HG02884 (cell line): ENCODE measurements at regions not wholly inside any gene's neighbourhood (a gene's known extent, or its start where the extent isn't known, plus 50 kb on each side); places are given as distances from the start of the nearest gene placed in this dataset.

Experiments
- ATAC-seq: cut with Tn5 transposase; IDR thresholded peaks from one replicate; pipeline ENCODE4 v1.9.1; 2021; ENCODE audit warnings: mild to moderate bottlenecking, moderate library complexity; ENCODE audit not compliant: unreplicated experiment

DNA sequence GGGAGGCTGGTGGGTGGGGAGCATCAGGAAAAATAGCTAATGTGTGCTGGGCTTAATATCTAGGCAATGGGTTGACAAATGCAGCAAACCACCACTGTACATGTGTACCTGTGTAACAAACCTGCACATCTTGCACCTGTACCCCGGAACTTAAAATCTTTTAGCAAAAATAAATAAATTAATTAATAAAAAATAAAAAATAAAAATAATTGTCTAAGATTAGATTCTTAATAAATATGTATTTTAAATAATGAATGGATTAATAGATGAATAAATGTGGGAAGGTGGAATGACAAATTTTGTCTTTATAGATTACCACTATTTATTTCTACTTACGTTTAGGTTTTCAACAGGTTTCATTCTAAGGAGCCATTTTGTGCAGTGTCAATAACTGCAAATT, 563.5 kb upstream of the B3GALT2 start:
- no peak for ATAC-seq

DNA sequence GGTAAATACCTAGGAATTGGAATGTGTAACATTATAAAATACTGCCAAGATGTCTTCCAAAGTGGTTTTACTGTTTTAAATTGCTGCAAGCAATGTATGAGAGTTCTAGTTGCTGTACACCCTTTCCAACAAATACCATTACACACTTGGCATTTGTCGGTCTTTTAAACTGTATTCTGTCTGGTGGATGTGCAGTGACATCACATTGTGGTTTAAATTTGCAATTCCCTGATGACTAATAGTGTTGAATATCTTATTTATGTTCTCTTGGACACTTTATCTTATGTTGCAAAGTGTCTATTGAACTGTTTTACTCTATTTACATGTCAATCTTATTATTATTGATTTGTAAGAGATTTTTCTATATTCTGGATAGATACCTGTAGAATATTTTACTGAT, 561.2 kb upstream of the B3GALT2 start:
- no peak for ATAC-seq

DNA sequence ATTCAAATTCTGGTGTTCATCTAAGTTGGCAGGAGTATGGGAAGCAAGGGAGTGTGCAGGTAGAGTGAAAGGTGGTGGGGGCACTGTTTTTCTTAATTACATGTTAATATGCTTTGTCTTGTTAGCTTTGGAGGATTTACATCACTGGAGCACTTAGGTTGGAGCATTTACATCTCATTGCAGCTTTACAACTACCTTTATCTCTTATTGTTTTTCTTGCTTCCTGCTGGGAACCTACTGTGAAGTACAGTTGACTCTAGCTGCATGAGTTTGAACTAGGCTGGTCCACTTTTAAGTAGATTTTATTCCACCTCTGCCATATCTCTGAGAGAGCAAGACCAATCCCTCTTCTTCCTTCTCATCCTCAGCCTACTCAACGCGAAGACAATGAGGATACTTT, 554.8 kb upstream of the B3GALT2 start:
- no peak for ATAC-seq

DNA sequence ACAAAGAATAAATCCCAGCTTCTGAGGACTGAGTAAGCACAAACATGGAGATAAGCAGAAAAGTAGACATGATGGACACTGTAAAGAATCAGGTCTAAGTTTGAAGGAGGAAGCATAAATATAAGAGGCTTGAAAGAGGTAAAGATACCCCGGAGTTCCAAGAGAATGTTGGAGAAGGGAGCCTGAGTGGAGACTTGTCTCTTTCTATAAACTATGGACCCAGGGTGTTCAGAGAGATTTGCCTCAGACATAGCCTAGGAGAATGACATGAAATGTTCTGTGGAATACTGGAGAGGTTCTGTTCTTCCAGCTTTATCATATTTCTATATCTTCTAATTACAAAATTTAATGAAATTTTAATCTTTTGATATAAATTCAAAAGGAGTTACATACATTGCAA, 554.3 kb upstream of the B3GALT2 start:
- no peak for ATAC-seq

DNA sequence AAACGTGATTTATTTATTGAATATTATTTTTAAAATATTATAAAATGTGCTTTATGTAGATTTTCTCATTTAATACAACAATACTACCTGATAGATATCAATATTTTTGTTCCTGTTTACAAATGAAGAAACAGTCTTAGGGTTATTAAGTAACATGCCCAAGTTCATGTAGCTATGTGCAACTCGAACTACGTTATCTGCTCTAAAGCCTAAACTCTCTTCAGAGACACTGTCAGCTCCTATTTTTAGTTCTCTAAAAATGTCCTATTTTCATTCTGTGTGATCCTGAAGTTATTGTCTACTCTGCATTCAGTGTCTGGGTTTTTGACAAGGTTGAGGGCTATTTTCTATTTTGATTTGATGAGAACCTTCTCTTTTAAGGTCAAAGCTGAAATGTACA, 550.1 kb upstream of the B3GALT2 start:
- ATAC-seq, result no peak

- no peak for ATAC-seq
These were observed 547.3 kb upstream of the B3GALT2 start for GRCh38 chr1:193733674-193734073.

DNA sequence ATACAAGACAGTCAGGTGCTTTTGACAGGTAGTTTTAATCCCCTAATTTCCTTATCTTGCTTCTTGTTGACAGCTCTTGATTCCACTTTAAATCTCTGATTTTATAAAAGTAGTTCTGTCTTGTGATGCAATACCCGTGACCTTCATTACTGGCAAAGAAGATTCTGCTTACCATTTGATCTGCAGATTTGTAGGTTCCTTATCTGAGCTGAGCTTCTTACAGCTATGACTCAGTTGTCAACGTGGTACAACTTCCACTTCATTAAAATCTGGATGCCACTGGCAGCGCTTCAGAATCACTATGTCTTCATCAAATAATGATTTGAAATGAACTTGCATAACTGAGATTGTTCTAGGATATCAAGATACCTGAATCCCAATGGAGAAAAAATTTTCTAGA, 543.6 kb upstream of the B3GALT2 start:
- ATAC-seq, result no peak

GRCh38 chr1:193729429-193729828, 543.0 kb upstream of the B3GALT2 start:
- ATAC-seq, result no peak

- no peak for ATAC-seq
These were observed 541.4 kb upstream of the B3GALT2 start for GRCh38 chr1:193727850-193728249.

GRCh38 chr1:193726722-193727121, 540.3 kb upstream of the B3GALT2 start:
- no peak for ATAC-seq

DNA sequence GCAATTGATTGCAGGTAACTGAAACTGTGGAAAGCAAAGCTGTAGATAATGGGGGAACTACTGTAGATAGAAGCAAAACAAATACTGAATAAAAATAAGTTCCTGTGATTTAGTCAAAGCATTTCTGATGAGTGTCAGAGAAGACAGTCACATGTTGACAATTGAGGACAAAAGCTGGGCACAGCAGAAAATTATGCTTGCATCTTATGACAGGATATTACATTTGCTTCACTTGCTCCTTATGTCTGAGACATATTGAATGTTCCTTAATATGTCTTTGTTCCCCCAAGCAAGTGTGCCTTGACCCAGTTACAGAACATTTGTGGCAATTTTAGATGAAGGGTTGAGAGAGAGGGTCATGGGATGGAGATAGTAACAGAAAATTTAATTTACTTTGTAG, 526.0 kb upstream of the B3GALT2 start:
- no peak for ATAC-seq

GRCh38 chr1:193709607-193710006, 523.2 kb upstream of the B3GALT2 start:
- no peak for ATAC-seq

- no peak for ATAC-seq
These were observed 521.0 kb upstream of the B3GALT2 start for GRCh38 chr1:193707271-193708021.

GRCh38 chr1:193706766-193707165, 520.4 kb upstream of the B3GALT2 start:
- ATAC-seq, result no peak

- no peak for ATAC-seq
These were observed 519.2 kb upstream of the B3GALT2 start for GRCh38 chr1:193705554-193705981.

- ATAC-seq, result no peak
These were observed 517.2 kb upstream of the B3GALT2 start for GRCh38 chr1:193703655-193704054.

DNA sequence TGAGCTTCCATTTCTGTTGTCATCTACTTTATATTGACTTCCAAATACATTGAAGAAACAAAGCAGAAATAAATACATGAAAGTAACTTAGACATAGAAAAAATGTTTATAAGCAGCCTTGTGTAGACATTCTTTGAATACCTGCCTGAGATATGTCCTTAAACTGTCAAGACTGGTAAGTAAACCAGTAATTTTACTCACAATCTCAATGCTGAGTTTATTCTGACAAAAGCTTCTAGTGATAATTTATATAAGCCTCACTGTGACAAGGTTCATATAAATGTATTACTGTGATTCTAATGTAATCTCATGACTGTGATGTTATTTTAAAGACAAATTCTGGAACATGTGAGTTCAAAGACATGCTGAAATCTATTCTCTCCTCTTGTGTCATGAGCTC, 516.7 kb upstream of the B3GALT2 start:
- ATAC-seq, result no peak

GRCh38 chr1:193701759-193702158, 515.3 kb upstream of the B3GALT2 start:
- no peak for ATAC-seq

DNA sequence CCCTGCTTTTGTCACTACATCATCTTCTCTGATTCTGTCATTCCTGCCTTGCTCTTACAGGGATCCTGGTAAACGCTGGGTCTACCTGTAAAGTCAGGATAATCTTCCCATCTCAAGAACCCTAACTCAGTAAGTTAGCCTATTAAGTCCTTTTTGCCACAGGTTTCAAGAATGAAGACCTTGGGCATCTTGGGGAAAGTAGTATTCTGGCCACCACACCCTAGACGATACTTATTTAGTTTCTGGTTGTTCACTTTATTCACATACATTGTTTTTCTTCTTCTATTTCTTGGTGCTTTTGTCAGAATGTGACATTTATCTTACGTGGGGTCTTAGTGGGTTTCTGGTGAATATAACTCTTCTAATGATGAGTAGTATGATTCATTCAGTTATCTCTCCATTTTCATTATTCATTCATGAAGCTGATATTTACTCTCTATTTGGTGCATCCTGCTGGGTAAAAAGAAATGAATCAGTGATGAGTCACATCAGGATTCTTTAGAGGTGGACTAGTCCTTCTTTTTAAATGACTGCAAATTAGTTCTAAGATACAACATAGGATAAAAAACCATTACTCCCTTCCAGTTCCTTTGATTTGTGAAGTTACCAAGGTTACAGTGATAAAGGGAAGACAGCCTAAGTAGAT, 514.4 kb upstream of the B3GALT2 start:
- ATAC-seq, result no peak

DNA sequence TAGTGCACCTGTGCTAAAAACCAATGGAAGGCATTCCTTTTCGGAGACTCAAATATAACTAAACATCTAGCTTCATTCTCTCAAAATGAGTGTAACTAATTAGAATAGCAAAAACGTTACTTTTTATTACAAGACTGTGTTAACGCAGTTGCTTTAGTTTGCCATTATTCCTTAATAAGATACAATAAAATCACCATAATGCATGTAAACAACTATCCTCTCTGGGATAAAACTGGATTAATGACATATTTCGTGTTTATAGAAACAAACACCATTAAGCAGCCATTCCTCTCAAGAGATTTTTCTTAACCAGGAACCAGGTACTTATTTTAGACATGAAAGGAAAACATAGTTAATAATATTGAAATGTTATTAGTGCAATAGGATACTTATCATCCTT, 512.8 kb upstream of the B3GALT2 start:
- no peak for ATAC-seq

DNA sequence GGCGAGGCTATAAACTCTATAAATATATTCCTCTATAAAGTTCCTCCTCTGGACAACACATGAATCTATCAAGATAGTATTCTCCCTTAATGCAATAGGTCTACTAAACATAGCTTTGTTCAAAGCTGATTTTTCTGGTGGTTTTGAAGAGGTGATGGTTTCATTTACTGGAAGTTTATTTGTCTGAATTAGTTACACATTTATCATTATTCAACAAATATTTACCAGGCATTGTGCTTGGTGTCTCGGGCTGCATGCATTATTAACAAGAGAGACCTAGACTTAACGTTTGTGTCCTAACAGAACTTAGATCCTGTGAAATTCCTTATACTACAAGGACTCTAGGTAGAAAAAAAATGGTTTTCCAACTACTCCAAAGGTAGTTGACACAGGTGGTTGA, 511.4 kb upstream of the B3GALT2 start:
- no peak for ATAC-seq

- ATAC-seq, result no peak
These were observed 510.8 kb upstream of the B3GALT2 start for GRCh38 chr1:193697115-193697762.
